GM20431 (cell line): ENCODE measurements at regions not wholly inside any gene's neighbourhood (a gene's known extent, or its start where the extent isn't known, plus 50 kb on each side); places are given as distances from the start of the nearest gene placed in this dataset.
"Not testable (repeated sequence)": the region's sequence is repeated elsewhere in the genome, so short reads cannot be mapped to it uniquely, and the experiment has no call there.

Experiments used
- in situ Hi-C: fragments of 300-500 bp; cut with MseI, MboI; formaldehyde crosslinking; loops from one replicate; pipeline ENCODE4 v1.15.0; 2020; ENCODE audit warnings: low sequenced_read_pairs; ENCODE audit not compliant: unreplicated experiment

DNA sequence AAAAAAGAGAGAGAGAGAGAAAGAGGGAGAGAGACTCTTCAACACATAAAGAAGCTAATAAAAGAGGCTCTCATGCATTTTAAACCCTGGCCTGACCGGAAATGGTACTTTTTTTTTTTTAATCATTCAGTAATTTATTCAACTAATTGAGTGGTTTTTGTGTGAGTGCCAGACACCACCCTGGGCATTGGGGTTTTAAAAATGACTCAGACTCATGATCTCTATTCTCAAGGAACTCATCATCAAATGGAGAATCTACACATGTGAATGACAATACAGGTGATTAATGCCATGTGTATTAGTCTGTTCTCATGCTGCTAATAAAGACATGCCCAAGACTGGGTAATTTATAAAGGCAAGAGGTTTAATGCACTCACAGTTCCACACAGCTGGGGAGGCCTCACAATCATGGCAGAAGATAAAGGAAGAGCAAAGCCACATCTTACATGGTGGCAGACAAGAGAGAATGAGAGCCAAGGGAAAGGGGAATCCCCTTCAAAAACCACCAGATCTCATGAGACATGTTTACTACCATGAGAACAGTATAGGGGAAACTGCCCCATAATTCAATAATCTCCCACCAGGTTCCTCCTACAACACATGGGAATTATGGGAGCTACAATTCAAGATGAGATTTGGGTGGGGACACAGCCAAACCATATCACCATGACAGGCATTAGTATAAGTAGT, 158.5 kb upstream of the AUTS2 start:
- in situ Hi-C loops = no loop called here

DNA sequence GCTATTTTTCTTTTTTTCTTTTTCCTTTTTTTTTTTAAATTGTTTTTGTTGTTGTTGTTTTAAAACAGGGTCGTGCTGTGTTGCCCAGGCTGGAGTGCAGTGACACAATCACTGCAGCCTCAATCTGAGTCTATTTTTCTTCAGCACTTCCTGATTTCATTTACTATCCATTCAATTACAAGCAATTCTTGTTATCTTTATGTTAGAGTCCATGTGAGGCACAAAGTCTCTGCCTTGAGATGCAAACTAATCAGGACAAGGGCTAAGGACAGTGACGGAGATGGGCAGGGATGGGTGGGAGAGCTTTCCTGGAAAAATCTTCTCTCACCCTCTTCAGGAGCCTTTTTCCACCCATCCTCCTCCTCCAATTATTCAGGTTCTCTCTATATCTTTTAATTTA, 157.3 kb upstream of the AUTS2 start:
- in situ Hi-C loops = no loop called here

DNA sequence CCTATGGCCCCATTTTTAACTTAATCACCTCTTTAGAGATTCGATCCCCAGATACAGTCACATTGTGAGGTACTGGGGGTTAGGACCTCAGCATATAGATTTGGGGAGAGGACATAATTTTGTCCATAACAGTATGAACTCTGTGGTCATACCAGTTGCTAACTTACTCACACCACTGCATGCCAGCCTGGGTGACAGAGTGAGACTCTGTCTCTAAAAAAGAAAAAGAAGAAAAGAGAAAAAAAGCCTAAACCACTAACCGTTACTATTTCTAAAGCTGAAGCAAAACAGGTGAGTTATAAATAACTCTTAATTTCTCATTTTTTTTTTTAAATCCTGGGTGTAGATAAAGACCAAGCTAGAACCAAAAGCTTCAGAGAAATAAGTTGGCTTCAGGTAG, 155.1 kb upstream of the AUTS2 start:
- in situ Hi-C loops = no loop called here

DNA sequence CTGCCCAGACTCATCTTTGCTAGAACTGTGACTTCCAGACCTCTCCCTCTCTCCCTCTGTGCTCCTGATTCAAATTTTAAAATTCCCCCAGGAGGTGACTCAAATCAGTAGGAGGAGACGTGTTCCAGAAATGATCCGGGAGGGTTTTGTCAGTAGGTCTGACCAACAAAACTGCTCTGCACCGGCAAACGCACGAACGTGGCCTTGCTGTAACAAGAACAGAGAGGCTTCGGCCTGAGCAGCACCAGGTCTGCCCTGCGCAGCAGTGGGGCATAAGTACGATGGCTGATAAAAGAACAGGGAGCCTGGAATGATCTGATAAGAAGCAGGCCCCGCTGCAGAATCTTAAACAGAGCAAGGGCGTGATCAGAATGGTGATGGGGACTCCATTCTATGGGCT, 152.7 kb upstream of the AUTS2 start:
- in situ Hi-C loops = no loop called here

DNA sequence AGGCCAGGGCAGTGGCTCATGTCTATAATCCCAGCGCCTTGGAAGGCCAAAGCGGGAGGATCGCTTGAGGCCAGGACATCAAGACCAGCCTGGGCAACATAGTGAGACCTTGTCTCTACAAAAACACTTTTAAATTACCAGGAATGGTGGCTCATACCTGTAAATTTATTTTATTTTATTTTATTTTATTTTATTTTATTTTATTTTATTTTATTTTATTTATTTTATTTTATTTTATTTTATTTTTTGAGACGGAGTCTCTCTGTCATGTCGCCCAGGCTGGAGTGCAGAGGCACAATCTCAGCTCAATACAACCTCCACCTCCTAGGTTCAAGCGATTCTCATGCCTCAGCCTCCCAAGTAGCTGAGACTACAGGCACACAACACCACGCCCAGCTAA, 152.1 kb upstream of the AUTS2 start:
- in situ Hi-C loops = not testable (repeated sequence)

DNA sequence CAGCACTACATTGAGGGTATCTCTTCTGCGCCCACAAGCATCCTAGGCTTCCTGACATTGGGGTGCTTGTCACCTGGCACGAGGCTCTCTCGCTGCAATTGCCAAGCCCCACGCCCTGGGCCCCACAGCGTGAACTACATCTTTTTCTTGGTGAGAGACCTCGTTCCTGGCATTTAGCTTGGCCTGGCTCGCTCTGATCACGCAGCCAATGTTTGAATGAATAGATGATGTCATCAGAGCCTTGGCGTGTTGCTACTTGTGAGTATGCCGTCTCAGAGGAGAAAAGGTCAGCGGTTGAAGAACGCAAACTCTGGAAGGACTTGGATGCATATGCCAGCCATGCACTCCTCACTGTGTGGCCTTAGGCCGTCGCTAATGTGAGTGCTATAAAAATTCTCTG, 150.2 kb upstream of the AUTS2 start:
- in situ Hi-C loops = no loop called here

DNA sequence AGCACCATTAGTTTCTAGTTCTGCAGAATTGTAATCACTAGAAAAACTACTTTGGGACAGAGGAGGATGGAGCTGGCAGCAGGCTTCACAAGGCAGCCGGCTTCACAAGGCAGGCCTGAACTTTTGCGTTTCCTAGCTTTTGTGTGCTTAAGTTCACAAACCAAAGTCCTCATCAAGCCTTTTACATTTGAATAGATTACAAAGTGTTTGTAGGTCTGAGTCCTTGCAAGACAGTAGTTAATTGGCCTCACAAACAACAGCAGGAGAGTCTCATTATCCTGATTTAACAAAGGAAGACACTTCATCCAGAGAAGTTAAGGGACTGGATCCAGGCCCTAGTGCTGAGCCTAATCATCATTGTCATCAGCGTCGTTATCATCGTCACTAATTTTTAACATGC, 147.8 kb upstream of the AUTS2 start:
- in situ Hi-C loops = no loop called here

DNA sequence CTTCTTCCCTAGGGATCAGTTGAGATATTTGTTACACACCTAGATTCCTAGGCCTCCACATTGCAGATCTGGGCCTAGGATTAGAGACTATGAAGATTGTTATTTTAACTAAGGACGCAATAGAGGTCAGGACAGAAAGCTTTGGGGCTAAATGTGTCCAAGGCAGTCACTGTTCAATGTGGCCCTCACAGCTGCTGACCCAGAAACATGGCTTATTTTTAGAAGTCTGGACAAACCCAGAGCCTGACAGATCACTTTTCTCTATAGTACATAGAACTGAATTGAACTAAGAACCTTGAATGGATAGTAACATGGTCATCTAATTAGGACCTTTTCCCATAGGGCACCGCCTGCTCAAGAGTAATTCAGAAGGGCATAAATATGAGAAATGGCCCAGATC, 146.6 kb upstream of the AUTS2 start:
- in situ Hi-C loops = no loop called here

DNA sequence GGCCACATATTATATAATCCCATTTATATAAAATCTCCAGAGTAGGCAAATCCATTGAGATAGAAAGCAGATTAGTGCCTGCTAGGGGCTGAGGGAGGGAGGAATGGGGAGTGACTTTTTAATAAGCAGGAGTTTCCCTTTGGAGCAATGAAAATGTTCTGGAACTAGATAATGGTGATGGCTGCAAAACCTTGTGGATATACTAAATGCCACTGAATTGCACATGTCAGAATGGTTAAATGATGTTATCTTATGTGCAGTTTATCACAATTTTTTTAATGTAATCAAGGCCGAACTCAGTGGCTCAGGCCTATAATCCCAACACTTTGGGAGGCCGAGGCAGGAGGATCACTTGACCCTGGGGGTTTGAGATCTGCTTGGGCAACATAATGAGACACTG, 145.5 kb upstream of the AUTS2 start:
- in situ Hi-C loops = no loop called here

DNA sequence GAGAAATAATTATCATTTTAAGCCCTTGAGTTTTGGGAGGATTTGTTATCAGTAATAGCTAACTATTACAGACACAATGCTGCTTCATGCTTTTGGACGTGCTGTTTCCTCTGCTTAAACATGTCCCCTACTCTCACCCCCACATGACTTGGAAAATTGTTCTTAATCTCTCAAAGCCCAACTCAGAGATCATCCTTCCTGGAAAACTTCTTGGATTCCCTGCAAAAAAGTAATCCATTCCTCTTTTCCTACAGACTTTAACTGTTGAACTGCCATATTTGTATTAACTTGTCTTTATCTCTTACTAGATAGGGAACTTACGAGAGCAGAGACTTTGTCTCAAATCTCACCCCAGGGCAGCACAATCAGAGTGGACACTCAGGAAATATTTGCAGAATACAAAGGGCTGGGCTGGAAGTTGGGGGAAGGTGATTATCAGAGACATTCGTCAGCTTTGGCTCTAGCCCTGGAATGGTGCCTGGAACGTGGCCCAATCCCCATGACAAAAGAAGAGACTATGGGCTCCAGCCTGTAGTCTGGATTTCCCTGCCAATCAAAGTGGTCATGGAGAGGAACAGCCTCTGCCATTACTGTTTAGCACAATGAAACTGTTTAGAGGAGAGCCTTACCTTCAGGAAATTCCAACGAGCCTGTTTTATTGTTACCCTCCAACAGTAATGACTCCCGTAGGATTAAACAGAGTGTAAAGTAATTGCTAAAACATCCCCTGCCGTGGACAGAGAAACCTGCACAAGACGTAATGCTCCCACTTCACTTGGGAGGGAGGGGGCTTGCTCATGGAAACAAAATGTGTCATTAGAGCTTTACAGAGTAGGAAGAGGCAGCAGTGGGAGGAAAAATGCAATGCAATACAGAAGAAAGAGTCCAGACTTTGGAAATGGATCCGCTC, 140.4 kb upstream of the AUTS2 start:
- in situ Hi-C loops = no loop called here

DNA sequence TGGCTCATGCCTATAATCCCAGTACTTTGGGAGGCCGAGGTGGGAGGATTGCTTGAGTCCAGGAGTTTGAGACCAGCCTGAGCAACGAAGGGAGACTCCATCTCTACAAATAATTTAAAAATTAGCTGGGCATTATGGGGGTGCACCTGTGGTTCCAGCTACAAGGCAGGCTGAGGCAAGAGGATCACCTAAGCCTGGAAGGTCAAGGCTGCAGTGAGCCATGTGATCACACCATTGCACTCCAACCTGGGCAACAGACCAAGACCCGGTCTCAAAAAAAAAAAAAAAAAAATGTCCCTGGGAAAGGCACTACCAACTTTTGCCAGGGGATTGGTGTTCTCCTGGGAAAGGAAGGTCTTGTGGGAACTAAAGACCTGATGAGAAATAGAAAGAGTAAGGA, 134.2 kb upstream of the AUTS2 start:
- in situ Hi-C loops = no loop called here

DNA sequence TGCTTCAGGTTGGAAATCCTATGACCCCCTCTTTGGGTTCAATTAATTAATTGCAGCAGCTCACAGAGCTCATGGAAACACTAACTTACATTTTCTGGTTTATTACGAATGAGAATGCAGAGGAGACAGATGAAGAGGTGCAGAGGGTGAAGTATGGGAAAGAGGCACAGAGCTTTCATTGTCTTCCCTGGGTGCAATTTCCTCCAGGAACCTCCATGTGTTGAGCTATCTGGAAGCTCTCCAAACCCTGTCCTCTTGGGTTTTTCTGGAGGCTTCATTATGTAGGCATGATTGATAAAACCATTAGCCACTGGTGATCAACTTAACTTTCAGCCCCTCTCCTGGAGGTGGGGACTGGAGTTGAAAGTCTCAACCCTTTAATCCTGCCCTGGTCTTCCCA, 133.0 kb upstream of the AUTS2 start:
- in situ Hi-C loops = no loop called here

DNA sequence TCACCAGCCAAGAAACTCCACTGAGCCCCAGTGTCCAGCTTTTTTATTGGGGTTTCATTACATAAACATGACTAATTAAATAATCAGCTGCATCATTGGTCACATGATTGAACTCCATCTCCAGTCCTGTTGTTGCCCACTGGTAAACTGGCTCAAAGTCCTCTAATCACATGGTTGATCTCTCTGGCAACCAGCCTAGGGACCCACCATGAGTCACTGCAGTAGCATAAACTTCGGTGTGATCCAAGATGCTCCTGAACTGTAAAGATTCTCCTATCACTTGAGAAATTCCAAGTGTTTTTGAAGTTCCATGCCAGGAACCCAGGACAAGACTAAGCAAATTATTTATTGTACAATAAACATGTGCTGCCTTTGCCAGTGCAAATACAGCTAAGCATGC, 130.4 kb upstream of the AUTS2 start:
- in situ Hi-C loops = no loop called here

DNA sequence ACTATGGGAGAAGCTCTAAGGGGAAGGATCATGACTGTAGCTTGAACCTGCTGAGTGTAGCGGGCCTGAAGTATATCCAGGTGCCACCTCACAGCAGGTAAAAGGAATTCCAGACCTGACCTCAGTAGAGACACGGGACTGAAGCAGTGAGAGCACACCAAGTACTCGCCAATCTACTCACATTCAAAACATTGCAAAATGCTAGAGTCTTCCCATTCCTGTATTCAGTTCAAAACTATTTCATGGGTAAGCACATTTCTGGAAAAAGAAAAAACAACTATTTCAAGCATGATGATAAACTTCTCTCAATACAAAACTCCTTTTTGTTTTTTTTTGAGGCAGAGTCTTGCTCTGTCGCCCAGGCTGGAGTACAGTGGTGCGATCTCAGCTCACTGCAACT, 121.9 kb upstream of the AUTS2 start:
- in situ Hi-C loops = no loop called here

DNA sequence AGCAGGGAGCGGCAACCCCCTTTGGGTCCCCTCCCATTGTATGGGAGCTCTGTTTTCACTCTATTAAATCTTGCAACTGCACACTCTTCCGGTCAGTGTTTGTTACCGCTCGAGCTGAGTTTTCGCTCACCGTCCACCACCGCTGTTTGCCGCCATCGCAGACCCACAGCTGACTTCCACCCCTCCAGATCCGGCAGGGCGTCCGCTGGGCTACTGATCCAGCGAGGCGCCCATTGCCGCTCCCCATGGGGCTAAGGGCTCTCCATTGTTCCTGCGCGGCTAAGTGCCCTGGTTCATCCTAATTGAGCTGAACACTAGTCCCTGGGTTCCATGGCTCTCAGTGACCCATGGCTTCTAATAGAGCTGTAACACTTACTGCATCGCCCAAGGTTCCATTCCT, 115.6 kb upstream of the AUTS2 start:
- in situ Hi-C loops = no loop called here

DNA sequence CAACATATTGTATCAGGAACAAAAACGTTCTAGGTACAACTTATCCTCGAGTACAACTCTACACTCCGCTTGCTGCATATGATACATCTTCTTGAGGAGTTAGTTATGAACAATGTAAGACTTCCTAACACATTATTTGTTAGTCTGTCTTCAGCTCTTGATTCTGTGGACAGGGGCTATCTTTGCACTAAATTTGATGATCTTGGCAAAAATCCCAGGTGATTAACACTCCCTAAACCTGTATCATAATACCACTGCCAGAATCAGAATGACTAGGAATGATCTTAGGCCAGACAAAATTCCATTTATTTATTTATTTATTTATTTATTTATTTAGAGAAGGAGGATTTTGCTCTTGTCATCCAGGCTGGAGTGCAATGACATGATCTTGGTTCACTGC, 108.7 kb upstream of the AUTS2 start:
- in situ Hi-C loops = no loop called here

DNA sequence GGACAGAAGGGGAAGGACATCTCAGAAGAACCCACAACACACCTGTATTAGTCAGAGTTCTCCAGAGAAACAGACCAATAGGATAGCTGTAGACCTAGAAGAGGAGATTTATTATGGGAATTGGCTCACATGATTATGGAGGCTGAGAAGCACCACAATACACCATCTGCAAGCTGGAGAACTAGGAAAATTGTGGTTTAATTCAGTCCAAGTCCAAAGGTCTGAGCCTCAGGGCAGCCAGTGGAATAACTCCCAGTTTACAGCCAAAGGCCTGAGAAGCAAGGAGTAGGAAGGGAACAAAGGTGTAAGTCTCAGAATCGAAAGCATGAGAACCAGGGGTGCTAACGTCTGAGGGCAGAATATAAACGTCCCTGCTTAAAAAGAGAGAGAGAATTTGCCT, 99.6 kb upstream of the AUTS2 start:
- in situ Hi-C loops = no loop called here

DNA sequence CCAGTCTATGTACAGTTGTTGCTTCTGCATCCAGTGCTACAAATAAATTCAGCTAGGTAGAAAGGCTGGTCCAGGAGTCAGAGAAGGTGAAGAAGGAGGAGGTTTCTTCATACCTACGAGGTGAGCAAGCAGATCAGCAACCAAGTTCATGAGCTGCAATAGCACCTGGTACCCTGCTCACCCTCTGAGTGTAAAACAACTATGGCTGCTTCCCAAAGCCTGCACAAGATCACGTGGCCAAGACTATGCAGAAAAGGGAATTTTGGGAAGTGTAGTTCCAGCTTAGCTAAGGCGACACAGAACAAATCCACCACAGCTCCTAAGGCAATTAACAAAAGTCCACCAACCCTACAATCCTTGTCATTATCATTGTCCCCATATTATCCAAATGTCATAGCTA, 95.9 kb upstream of the AUTS2 start:
- in situ Hi-C loops = no loop called here

DNA sequence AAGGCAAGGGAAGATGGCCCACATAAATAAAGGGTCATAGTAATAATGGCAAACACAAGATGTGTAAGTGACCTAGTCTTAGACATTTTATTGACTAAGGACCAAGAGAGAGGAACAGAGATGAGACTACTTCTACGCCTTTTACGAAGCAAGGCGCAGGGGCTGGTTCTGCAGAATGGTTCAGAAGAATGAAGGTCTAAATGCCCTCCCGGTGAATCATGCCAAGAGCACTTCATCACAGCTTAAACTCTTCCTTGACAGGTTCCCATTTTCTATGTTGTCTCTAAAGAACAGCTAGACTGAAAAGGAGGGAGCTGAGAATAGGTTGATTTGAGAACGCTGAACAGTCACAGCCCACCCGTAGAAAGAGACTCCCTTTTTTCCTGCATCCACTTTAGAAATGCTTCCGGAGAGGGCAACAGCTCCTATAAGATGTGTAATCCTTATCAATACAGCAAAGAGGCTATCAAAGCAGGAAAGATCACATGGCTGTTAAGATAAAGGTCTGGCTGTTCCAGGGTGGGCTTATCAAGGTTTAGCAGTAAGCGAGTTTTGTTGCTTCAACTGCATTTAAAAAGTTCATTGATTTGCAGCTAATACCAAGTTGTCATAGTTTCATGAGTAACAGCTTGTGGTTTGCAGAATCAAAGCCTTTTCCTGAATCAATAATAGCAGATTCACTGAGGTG, 93.4 kb upstream of the AUTS2 start:
- in situ Hi-C loops = no loop called here

DNA sequence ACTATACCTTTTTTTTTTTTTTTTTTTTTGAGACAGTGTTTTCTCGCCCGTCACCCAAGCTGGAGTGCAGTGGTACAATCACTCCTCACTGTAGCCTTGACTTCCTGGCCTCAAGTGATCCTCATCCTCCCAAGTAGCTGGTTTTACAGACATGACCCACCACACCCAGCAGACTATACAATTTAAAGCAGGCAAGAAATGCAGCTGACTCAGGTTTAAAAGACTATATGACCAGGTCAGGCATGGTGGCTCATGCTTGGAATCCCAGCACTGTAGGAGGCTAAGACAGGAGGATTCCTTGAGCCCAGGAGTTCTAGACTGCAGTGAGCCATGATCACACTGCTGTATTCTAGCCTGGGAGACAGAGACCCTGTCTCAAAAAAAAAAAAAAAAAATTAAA, 89.5 kb upstream of the AUTS2 start:
- in situ Hi-C loops = no loop called here

DNA sequence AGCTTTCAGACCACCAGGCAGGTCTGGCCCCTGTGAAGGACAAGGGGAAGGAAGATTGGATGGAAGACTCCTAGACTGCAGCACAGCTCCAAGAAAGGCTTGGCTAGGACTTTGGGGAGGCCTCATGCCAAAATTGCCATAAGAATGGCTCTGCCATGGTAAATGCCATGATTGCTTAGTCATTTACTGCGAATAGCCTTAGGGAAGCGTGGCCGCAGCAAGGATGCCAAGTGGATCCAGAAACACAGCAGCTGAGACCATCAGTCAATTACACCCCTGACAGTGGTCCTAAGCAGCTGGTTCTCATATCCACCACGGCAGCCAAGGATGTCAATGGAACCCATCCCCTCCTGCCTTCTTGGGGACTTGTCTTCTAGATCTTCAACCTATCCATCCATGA, 88.2 kb upstream of the AUTS2 start:
- in situ Hi-C loops = no loop called here
